KG1 (cell line): ENCODE measurements at regions not wholly inside any gene's neighbourhood (a gene's known extent, or its start where the extent isn't known, plus 50 kb on each side); places are given as distances from the start of the nearest gene placed in this dataset.
"Not testable (repeated sequence)": the region's sequence is repeated elsewhere in the genome, so short reads cannot be mapped to it uniquely, and the experiment has no call there.

Experiments
- DNase-seq: peaks from one replicate; lab custom pipeline; 2025; lab: John Stamatoyannopoulos, UW

GRCh38 chr2:66174491-66174890 is 260.4 kb upstream of the MEIS1 start:
- no peak for DNase-seq

- no peak for DNase-seq
These were observed 261.3 kb upstream of the MEIS1 start for GRCh38 chr2:66173645-66174044.

- no peak for DNase-seq
These were observed 263.4 kb upstream of the MEIS1 start for GRCh38 chr2:66171530-66171929.

- no peak for DNase-seq
These were observed 264.1 kb upstream of the MEIS1 start for GRCh38 chr2:66170744-66171330.

GRCh38 chr2:66169076-66169475 is 265.8 kb upstream of the MEIS1 start:
- DNase-seq: no peak

- no peak for DNase-seq
These were observed 270.5 kb upstream of the MEIS1 start for GRCh38 chr2:66164470-66164869.

- peak; percentile 12 for DNase-seq
These were observed 278.8 kb upstream of the MEIS1 start for GRCh38 chr2:66156171-66156570.

- no peak for DNase-seq
These were observed 281.0 kb upstream of the MEIS1 start for GRCh38 chr2:66153941-66154340.

- DNase-seq: no peak
These were observed 289.4 kb upstream of the MEIS1 start for GRCh38 chr2:66145490-66145889.

- not testable (repeated sequence) for DNase-seq
These were observed 290.6 kb upstream of the MEIS1 start for GRCh38 chr2:66144324-66144723.

GRCh38 chr2:66137606-66138130 is 297.3 kb upstream of the MEIS1 start:
- no peak for DNase-seq

GRCh38 chr2:66134138-66134701 is 300.7 kb upstream of the MEIS1 start:
- no peak for DNase-seq

GRCh38 chr2:66127656-66128055 is 307.3 kb upstream of the MEIS1 start:
- no peak for DNase-seq

- no peak for DNase-seq
These were observed 307.9 kb upstream of the MEIS1 start for GRCh38 chr2:66127061-66127460.

GRCh38 chr2:66125951-66126350 is 309.0 kb upstream of the MEIS1 start:
- DNase-seq: no peak

GRCh38 chr2:66122516-66122915 is 312.4 kb upstream of the MEIS1 start:
- DNase-seq: no peak

- DNase-seq: no peak
These were observed 313.0 kb upstream of the MEIS1 start for GRCh38 chr2:66121946-66122345.

- DNase-seq: no peak
These were observed 320.8 kb upstream of the MEIS1 start for GRCh38 chr2:66113988-66114625.

- DNase-seq: no peak
These were observed 323.2 kb upstream of the MEIS1 start for GRCh38 chr2:66111706-66112105.

GRCh38 chr2:66110608-66111007 is 324.3 kb upstream of the MEIS1 start:
- no peak for DNase-seq

- no peak for DNase-seq
These were observed 324.8 kb upstream of the MEIS1 start for GRCh38 chr2:66110086-66110485.

GRCh38 chr2:66109419-66109818 is 325.5 kb upstream of the MEIS1 start:
- DNase-seq: no peak

- DNase-seq: no peak
These were observed 329.7 kb upstream of the MEIS1 start for GRCh38 chr2:66105066-66105753.
